Neural cell (in vitro differentiated cells): ENCODE measurements at regions not wholly inside any gene's neighbourhood (a gene's known extent, or its start where the extent isn't known, plus 50 kb on each side); places are given as distances from the start of the nearest gene placed in this dataset.

ENCODE experiments used
- H2AFZ ChIP-seq: fragments of 200-600, 300-800 bp; sonication (generic), shearing (Covaris generic); 2 replicates; pipeline ENCODE4 v1.6.0; 2014; ENCODE audit warnings: low read depth, mild to moderate bottlenecking, antibody characterized with exemption, low read length, moderate library complexity
- H3F3A ChIP-seq: fragments of 200-600 bp; shearing (Covaris generic); 2 replicates; pipeline ENCODE4 v1.6.1; 2016; ENCODE audit warnings: mild to moderate bottlenecking, moderate library complexity, mixed read lengths, antibody characterized with exemption, low read length; ENCODE audit not compliant: insufficient read depth, poor library complexity, severe bottlenecking
- H3K27ac ChIP-seq: fragments of 200-600, 300-800 bp; sonication (generic), shearing (Covaris generic); 2 replicates; pipeline ENCODE4 v1.5.1; 2014; ENCODE audit warnings: mild to moderate bottlenecking, low read length, moderate library complexity
- H3K27me3 ChIP-seq: fragments of 300-800, 200-600 bp; sonication (generic), shearing (Covaris generic); 2 replicates; pipeline ENCODE4 v1.6.0; 2014; ENCODE audit warnings: mild to moderate bottlenecking, low read depth, low read length, moderate library complexity; ENCODE audit not compliant: insufficient read depth
- H3K36me3 ChIP-seq: fragments of 300-800, 200-600 bp; sonication (generic), shearing (Covaris generic); 2 replicates; pipeline ENCODE4 v1.5.1; 2014; ENCODE audit warnings: mild to moderate bottlenecking, antibody characterized with exemption, low read length, moderate library complexity; ENCODE audit not compliant: insufficient read depth
- H3K4me2 ChIP-seq: fragments of 300-800, 200-600 bp; sonication (generic), shearing (Covaris generic); 2 replicates; pipeline ENCODE4 v1.6.0; 2014; ENCODE audit warnings: mild to moderate bottlenecking, low read length
- H3K4me3 ChIP-seq: fragments of 300-800, 200-600 bp; sonication (generic), shearing (Covaris generic); 2 replicates; pipeline ENCODE4 v1.5.1; 2014; ENCODE audit warnings: mild to moderate bottlenecking, low read length, moderate library complexity
- H3K79me2 ChIP-seq: fragments of 200-600 bp; shearing (Covaris generic); replicated peaks from 2 replicates; pipeline ENCODE4 v1.6.0; 2014; ENCODE audit warnings: mild to moderate bottlenecking, low read length, moderate library complexity; ENCODE audit not compliant: insufficient read depth
- H3K9ac ChIP-seq: fragments of 300-800, 200-600 bp; sonication (generic), shearing (Covaris generic); 2 replicates; pipeline ENCODE4 v1.6.1; 2016; ENCODE audit warnings: mild to moderate bottlenecking, low read length, mixed read lengths
- H3K9me2 ChIP-seq: fragments of 200-600 bp; shearing (Covaris generic); 2 replicates; pipeline ENCODE4 v1.6.1; 2016; ENCODE audit warnings: mild to moderate bottlenecking, low read length, mixed read lengths; ENCODE audit not compliant: insufficient read depth
- H3K9me3 ChIP-seq: fragments of 200-600, 300-800 bp; sonication (generic), shearing (Covaris generic); 2 replicates; pipeline ENCODE4 v1.6.1; 2016; ENCODE audit warnings: mild to moderate bottlenecking, mixed run types, low read length, moderate library complexity, mixed read lengths
- H4K20me1 ChIP-seq: fragments of 200-600 bp; shearing (Covaris generic); 2 replicates; pipeline ENCODE4 v1.6.1; 2016; ENCODE audit warnings: mild to moderate bottlenecking, mixed run types; ENCODE audit not compliant: insufficient read depth
- CTCF ChIP-seq: fragments of 450-650 bp; IDR thresholded peaks from 2 replicates; pipeline ENCODE4 v1.5.1; 2014; ENCODE audit warnings: antibody characterized with exemption, mild to moderate bottlenecking, moderate library complexity; ENCODE audit not compliant: poor library complexity, severe bottlenecking
- EP300 ChIP-seq: fragments of 450-650 bp; conservative IDR thresholded peaks from 2 replicates; pipeline ENCODE4 v1.6.1; 2014; ENCODE audit warnings: antibody characterized with exemption, mild to moderate bottlenecking, moderate library complexity; ENCODE audit not compliant: poor library complexity, severe bottlenecking
- MXI1 ChIP-seq: fragments of 450-650 bp; conservative IDR thresholded peaks from 2 replicates; pipeline ENCODE4 v1.6.1; 2014; ENCODE audit warnings: antibody characterized with exemption, mild to moderate bottlenecking; ENCODE audit not compliant: poor library complexity, severe bottlenecking
- REST ChIP-seq: IDR thresholded peaks from 2 replicates; pipeline ENCODE4 v1.6.1; 2012; ENCODE audit warnings: borderline replicate concordance
- SMC3 ChIP-seq: fragments of 450-650 bp; conservative IDR thresholded peaks from 2 replicates; pipeline ENCODE4 v1.6.1; 2014; ENCODE audit warnings: antibody characterized with exemption, mild to moderate bottlenecking, moderate library complexity; ENCODE audit not compliant: poor library complexity
- TAF1 ChIP-seq: IDR thresholded peaks from 2 replicates; pipeline ENCODE4 v1.6.1; 2012; ENCODE audit warnings: low read depth

GRCh38 chr5:100434815-100435214 lies 100.4 kb upstream of the FAM174A start:
- H3K27me3 ChIP-seq: no peaks in the 10 kb centered on the region
- H4K20me1 ChIP-seq: no peaks in the 10 kb centered on the region
- H3K4me2 ChIP-seq: no peak overlapping the region
- no peaks in the 10 kb centered on the region for H3K9me3 ChIP-seq
- H3K79me2 ChIP-seq: no peaks in the 10 kb centered on the region
- H3K4me3 ChIP-seq: no peak overlapping the region
- H3K36me3 ChIP-seq: no peaks in the 10 kb centered on the region
- H3K27ac ChIP-seq: no peak overlapping the region
- no peaks in the 10 kb centered on the region for H3K9me2 ChIP-seq
- TF ChIP-seq TAF1: no peak
- TF ChIP-seq SMC3: no peak
- TF ChIP-seq REST: no peak
- TF ChIP-seq CTCF: no peak
- TF ChIP-seq MXI1: no peak
- no peak for TF ChIP-seq EP300
- no peak overlapping the region for H2AFZ ChIP-seq
- no peak overlapping the region for H3K9ac ChIP-seq
- H3F3A ChIP-seq: no peaks in the 10 kb centered on the region

GRCh38 chr5:100432741-100433140 lies 102.4 kb upstream of the FAM174A start:
- H4K20me1 ChIP-seq: no peaks in the 10 kb centered on the region
- H3K4me3 ChIP-seq: no peak overlapping the region
- no peak overlapping the region for H2AFZ ChIP-seq
- no peaks in the 10 kb centered on the region for H3K79me2 ChIP-seq
- no peak overlapping the region for H3K27ac ChIP-seq
- no peaks in the 10 kb centered on the region for H3K27me3 ChIP-seq
- H3F3A ChIP-seq: no peaks in the 10 kb centered on the region
- no peaks in the 10 kb centered on the region for H3K9me3 ChIP-seq
- no peak overlapping the region for H3K4me2 ChIP-seq
- no peaks in the 10 kb centered on the region for H3K36me3 ChIP-seq
- H3K9me2 ChIP-seq: no peaks in the 10 kb centered on the region
- TF ChIP-seq REST: no peak
- no peak overlapping the region for H3K9ac ChIP-seq
